Nephron progenitor cell (in vitro differentiated cells): ENCODE measurements at regions not wholly inside any gene's neighbourhood (a gene's known extent, or its start where the extent isn't known, plus 50 kb on each side); places are given as distances from the start of the nearest gene placed in this dataset.

ENCODE experiments used
- DNase-seq: peaks from one replicate; pipeline ENCODE4 v3.0.0; 2021
- H3K27ac Mint-ChIP-seq: 2 replicates; pipeline ENCODE4 v1.8.0; 2021; ENCODE audit warnings: mild to moderate bottlenecking, moderate library complexity, mixed read lengths
- H3K27me3 Mint-ChIP-seq: 2 replicates; pipeline ENCODE4 v1.8.0; 2021; ENCODE audit warnings: mild to moderate bottlenecking, low read depth, mixed read lengths; ENCODE audit not compliant: poor library complexity
- H3K36me3 Mint-ChIP-seq: 2 replicates; pipeline ENCODE4 v1.8.0; 2021; ENCODE audit warnings: low read depth, mixed read lengths
- H3K4me1 Mint-ChIP-seq: 2 replicates; pipeline ENCODE4 v1.8.0; 2021; ENCODE audit warnings: mixed read lengths
- H3K4me3 Mint-ChIP-seq: 2 replicates; pipeline ENCODE4 v1.8.0; 2021; ENCODE audit warnings: mild to moderate bottlenecking, moderate library complexity, mixed read lengths
- H3K9me3 Mint-ChIP-seq: 2 replicates; pipeline ENCODE4 v1.8.0; 2021; ENCODE audit warnings: mild to moderate bottlenecking, moderate library complexity, mixed read lengths
- CTCF ChIP-seq: fragments of 200-600 bp; sonication (generic); IDR thresholded peaks from 2 replicates; pipeline ENCODE4 v1.5.0; 2021; ENCODE audit warnings: antibody characterized with exemption

GRCh38 chr10:36173364-36173763, 531.3 kb upstream of the FZD8 start:
- DNase-seq = no peak
- H3K4me3 Mint-ChIP-seq = no peak overlapping the region
- H3K9me3 Mint-ChIP-seq = no peaks in the 10 kb centered on the region
- peaks cover 28% of the 10 kb centered on the region for H3K4me1 Mint-ChIP-seq
- H3K27me3 Mint-ChIP-seq = peaks cover 4% of the 10 kb centered on the region
- H3K27ac Mint-ChIP-seq = no peak overlapping the region
- H3K36me3 Mint-ChIP-seq = no peaks in the 10 kb centered on the region
- no peak for TF ChIP-seq CTCF

- peak; percentile 27 for DNase-seq
- TF ChIP-seq CTCF = no peak
- Mint-ChIP-seq H3K27ac (peak overlapping the region; percentile 84), H3K27me3 (peaks cover 4% of the 10 kb centered on the region), H3K36me3 (no peaks in the 10 kb centered on the region), H3K4me3 (peak overlapping the region; percentile 11), H3K4me1 (peaks cover 28% of the 10 kb centered on the region), H3K9me3 (no peaks in the 10 kb centered on the region)
Observed at GRCh38 chr10:36171953-36172940, 530.2 kb upstream of the FZD8 start.

GRCh38 chr10:36171556-36171952, 529.5 kb upstream of the FZD8 start:
- H3K9me3 Mint-ChIP-seq = no peaks in the 10 kb centered on the region
- peaks cover 4% of the 10 kb centered on the region for H3K27me3 Mint-ChIP-seq
- no peaks in the 10 kb centered on the region for H3K36me3 Mint-ChIP-seq
- H3K4me3 Mint-ChIP-seq = no peak overlapping the region
- peaks cover 28% of the 10 kb centered on the region for H3K4me1 Mint-ChIP-seq
- TF ChIP-seq CTCF = no peak
- DNase-seq = no peak
- H3K27ac Mint-ChIP-seq = peak overlapping the region; percentile 69

- no peak for DNase-seq
- peaks cover 28% of the 10 kb centered on the region for H3K4me1 Mint-ChIP-seq
- peaks cover 1% of the 10 kb centered on the region for H3K27me3 Mint-ChIP-seq
- H3K36me3 Mint-ChIP-seq = no peaks in the 10 kb centered on the region
- H3K4me3 Mint-ChIP-seq = no peak overlapping the region
- no peak for TF ChIP-seq CTCF
- H3K9me3 Mint-ChIP-seq = no peaks in the 10 kb centered on the region
- peak overlapping the region; percentile 69 for H3K27ac Mint-ChIP-seq
Observed at GRCh38 chr10:36170943-36171501, 528.9 kb upstream of the FZD8 start.

- no peaks in the 10 kb centered on the region for H3K36me3 Mint-ChIP-seq
- no peak overlapping the region for H3K27ac Mint-ChIP-seq
- no peak for DNase-seq
- H3K4me1 Mint-ChIP-seq = peaks cover 28% of the 10 kb centered on the region
- H3K4me3 Mint-ChIP-seq = no peak overlapping the region
- H3K9me3 Mint-ChIP-seq = no peaks in the 10 kb centered on the region
- no peaks in the 10 kb centered on the region for H3K27me3 Mint-ChIP-seq
- TF ChIP-seq CTCF = no peak
Observed at GRCh38 chr10:36170142-36170719, 528.1 kb upstream of the FZD8 start.
